Glomerular endothelial cell (primary cell): ENCODE measurements at regions not wholly inside any gene's neighbourhood (a gene's known extent, or its start where the extent isn't known, plus 50 kb on each side); places are given as distances from the start of the nearest gene placed in this dataset.

ENCODE experiments used
- DNase-seq: peaks from one replicate; pipeline ENCODE4 v3.0.0-alpha.2; 2011; ENCODE audit warnings: low read depth, low spot score; ENCODE audit errors: extremely low read depth

- DNase-seq = no peak
Measured at GRCh38 chr6:154561750-154562149, 51.3 kb upstream of the CNKSR3 start.

- DNase-seq = no peak
Measured at GRCh38 chr6:154565331-154565730, 54.8 kb upstream of the CNKSR3 start.

- DNase-seq = no peak
Measured at GRCh38 chr6:154566866-154567265, 56.4 kb upstream of the CNKSR3 start.

- DNase-seq = no peak
Measured at GRCh38 chr6:154567695-154568220, 57.3 kb upstream of the CNKSR3 start.

- DNase-seq = no peak
Measured at GRCh38 chr6:154569156-154569862, 58.8 kb upstream of the CNKSR3 start.

- no peak for DNase-seq
Measured at GRCh38 chr6:154570505-154570904, 60.0 kb upstream of the CNKSR3 start.

GRCh38 chr6:154572556-154572955 lies 62.1 kb upstream of the CNKSR3 start:
- DNase-seq = no peak

GRCh38 chr6:154578004-154578559 lies 67.6 kb upstream of the CNKSR3 start:
- no peak for DNase-seq

- no peak for DNase-seq
Measured at GRCh38 chr6:154579046-154579445, 68.6 kb upstream of the CNKSR3 start.

GRCh38 chr6:154579485-154579884 lies 69.0 kb upstream of the CNKSR3 start:
- DNase-seq = no peak

- DNase-seq = no peak
Measured at GRCh38 chr6:154580397-154581135, 70.1 kb upstream of the CNKSR3 start.

- DNase-seq = no peak
Measured at GRCh38 chr6:154582696-154583095, 72.2 kb upstream of the CNKSR3 start.

GRCh38 chr6:154583546-154584188 lies 73.2 kb upstream of the CNKSR3 start:
- no peak for DNase-seq

- no peak for DNase-seq
Measured at GRCh38 chr6:154590756-154591155, 80.3 kb upstream of the CNKSR3 start.

GRCh38 chr6:154591234-154591633 lies 80.7 kb upstream of the CNKSR3 start:
- no peak for DNase-seq

- DNase-seq = no peak
Measured at GRCh38 chr6:154592199-154592860, 81.8 kb upstream of the CNKSR3 start.

- DNase-seq = no peak
Measured at GRCh38 chr6:154593122-154593521, 82.6 kb upstream of the CNKSR3 start.

GRCh38 chr6:154594496-154595198 lies 84.2 kb upstream of the CNKSR3 start:
- DNase-seq = no peak

- no peak for DNase-seq
Measured at GRCh38 chr6:154595538-154595937, 85.1 kb upstream of the CNKSR3 start.

- no peak for DNase-seq
Measured at GRCh38 chr6:154596009-154596408, 85.5 kb upstream of the CNKSR3 start.
